ENCODE measurements at regions not wholly inside any gene's neighbourhood (a gene's known extent, or its start where the extent isn't known, plus 50 kb on each side); places are given as distances from the start of the nearest gene placed in this dataset.

DNA sequence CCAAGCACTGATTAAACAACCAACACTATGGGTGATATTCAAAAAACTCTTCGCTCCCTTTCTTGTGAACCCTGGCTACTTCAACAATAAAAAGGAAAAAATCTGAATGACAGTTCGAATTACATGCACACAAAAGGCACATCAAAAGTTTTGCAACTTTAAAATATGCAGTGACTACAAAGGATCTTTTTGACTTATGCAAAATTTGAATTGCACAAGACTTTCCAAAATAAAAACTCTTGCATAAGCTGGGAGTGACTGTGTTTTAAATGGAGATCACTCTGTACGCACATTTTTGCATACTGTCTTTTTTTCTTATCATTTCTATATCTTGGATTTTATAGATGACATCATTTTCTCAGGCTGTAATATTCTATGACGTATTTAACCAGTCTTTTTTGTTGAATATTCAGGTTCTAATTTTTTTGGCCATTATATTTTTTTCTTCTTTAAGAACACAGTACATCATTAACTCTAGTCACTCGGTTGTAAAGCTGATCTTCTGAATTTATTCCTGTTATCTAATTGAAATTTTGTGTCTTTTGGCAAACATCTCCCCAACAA lies 667.6 kb upstream of the TBX3 start:
- TF ChIP-seq EZH2 (IDR thresholded peaks at IDR 0.05; ENCODE audit: borderline replicate concordance, low read depth, low read length, severe bottlenecking), result no peak
- TF ChIP-seq CTCF (IDR thresholded peaks at IDR 0.05; ENCODE audit: extremely low read depth in 1 of 2, insufficient read depth in 1 of 2, low read depth in 1 of 2, low read length in 2 of 2), result no peak
- TF ChIP-seq GATA2 (IDR thresholded peaks at IDR 0.05; ENCODE audit: insufficient read depth, insufficient read length, low read depth, low read length), result no peak
- no peak for TF ChIP-seq POLR2AphosphoS5 (IDR thresholded peaks at IDR 0.05; ENCODE audit: insufficient read depth, low read depth, low read length)
- TF ChIP-seq MYC (IDR thresholded peaks at IDR 0.05; ENCODE audit: low read depth, low read length), result no peak
- TF ChIP-seq POLR2A (IDR thresholded peaks at IDR 0.05; ENCODE audit: low read depth, low read length), result no peak
- TF ChIP-seq JUN (IDR thresholded peaks at IDR 0.05; ENCODE audit: borderline replicate concordance, insufficient read depth, insufficient read length, low read depth), result no peak
- TF ChIP-seq MAX (IDR thresholded peaks at IDR 0.05; ENCODE audit: insufficient read depth, insufficient read length), result no peak
- no peak for TF ChIP-seq FOS (IDR thresholded peaks at IDR 0.05; ENCODE audit: borderline replicate concordance, insufficient read depth, low read length)

Data from endothelial cell of umbilical vein (primary cell).